ENCODE measurements at regions not wholly inside any gene's neighbourhood (a gene's known extent, or its start where the extent isn't known, plus 50 kb on each side); places are given as distances from the start of the nearest gene placed in this dataset.

GRCh38 chr4:114103908-114104307, 124.5 kb upstream of the ARSJ start:
- no peak for DNase-seq (ENCODE audit: low read depth)
- no peak for TF ChIP-seq CTCF (conservative IDR thresholded peaks at IDR 0.05; ENCODE audit: control insufficient read depth, insufficient read depth, low read depth, low read length)
- no peak overlapping the region for H3K4me3 ChIP-seq (ENCODE audit: control insufficient read depth, low read depth, low read length)

GRCh38 chr4:114108869-114109268, 129.4 kb upstream of the ARSJ start:
- TF ChIP-seq CTCF (conservative IDR thresholded peaks at IDR 0.05; ENCODE audit: control insufficient read depth, insufficient read depth, low read depth, low read length), result peak; percentile 24
- DNase-seq (ENCODE audit: low read depth), result peak; percentile 87
- no peak overlapping the region for H3K4me3 ChIP-seq (ENCODE audit: control insufficient read depth, low read depth, low read length)

- H3K4me3 ChIP-seq (ENCODE audit: control insufficient read depth, low read depth, low read length), result no peak overlapping the region
- TF ChIP-seq CTCF (conservative IDR thresholded peaks at IDR 0.05; ENCODE audit: control insufficient read depth, insufficient read depth, low read depth, low read length), result no peak
- DNase-seq (ENCODE audit: low read depth), result peak; percentile 9
Measured at GRCh38 chr4:114109776-114110175, 130.3 kb upstream of the ARSJ start.

- TF ChIP-seq CTCF (conservative IDR thresholded peaks at IDR 0.05; ENCODE audit: control insufficient read depth, insufficient read depth, low read depth, low read length), result no peak
- H3K4me3 ChIP-seq (ENCODE audit: control insufficient read depth, low read depth, low read length), result no peak overlapping the region
- no peak for DNase-seq (ENCODE audit: low read depth)
Measured at GRCh38 chr4:114115526-114115925, 136.1 kb upstream of the ARSJ start.

GRCh38 chr4:114116861-114117260, 137.4 kb upstream of the ARSJ start:
- no peak for TF ChIP-seq CTCF (conservative IDR thresholded peaks at IDR 0.05; ENCODE audit: control insufficient read depth, insufficient read depth, low read depth, low read length)
- no peak overlapping the region for H3K4me3 ChIP-seq (ENCODE audit: control insufficient read depth, low read depth, low read length)
- DNase-seq (ENCODE audit: low read depth), result no peak

- TF ChIP-seq CTCF (conservative IDR thresholded peaks at IDR 0.05; ENCODE audit: control insufficient read depth, insufficient read depth, low read depth, low read length), result no peak
- no peak overlapping the region for H3K4me3 ChIP-seq (ENCODE audit: control insufficient read depth, low read depth, low read length)
- DNase-seq (ENCODE audit: low read depth), result no peak
Measured at GRCh38 chr4:114121221-114121620, 141.8 kb upstream of the ARSJ start.

DNA sequence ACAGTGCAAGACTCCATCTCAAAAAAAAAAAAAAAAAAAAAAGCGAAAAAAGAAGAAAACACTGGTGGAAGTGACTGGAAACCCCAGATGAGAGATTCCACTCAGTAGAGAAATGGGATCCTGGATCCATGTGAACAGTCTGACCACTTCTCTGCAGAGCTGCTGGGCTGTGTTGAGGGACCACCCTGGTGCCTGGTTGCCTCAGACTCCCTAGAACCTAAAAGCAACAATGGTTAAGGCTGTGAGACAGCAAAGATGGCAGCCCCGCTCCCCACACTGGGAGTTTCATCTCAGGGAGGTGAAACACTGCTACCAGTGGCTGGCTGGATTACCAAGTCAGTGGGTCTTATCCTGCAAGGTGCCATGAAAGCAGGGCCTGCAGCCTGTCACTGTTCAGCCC, 152.8 kb upstream of the ARSJ start:
- no peak for DNase-seq (ENCODE audit: low read depth)

More for the DNA sequence above, 152.8 kb upstream of the ARSJ start:
- H3K4me3 ChIP-seq (ENCODE audit: control insufficient read depth, low read depth, low read length), result no peak overlapping the region
- no peak for TF ChIP-seq CTCF (conservative IDR thresholded peaks at IDR 0.05; ENCODE audit: control insufficient read depth, insufficient read depth, low read depth, low read length)

All from fibroblast of mammary gland (primary cell).